SK-N-SH (cell line): ENCODE measurements at regions not wholly inside any gene's neighbourhood (a gene's known extent, or its start where the extent isn't known, plus 50 kb on each side); places are given as distances from the start of the nearest gene placed in this dataset.

Experiments used
- CTCF ChIA-PET: fragments of 300-600, 350-600 bp; formaldehyde crosslinking; extraction: SDS; loops from one replicate; lab custom pipeline; 2021; lab: Yijun Ruan, JAX
- POLR2A ChIA-PET: fragments of 350-600 bp; sonication (Branson Sonifier 250); formaldehyde crosslinking; extraction: SDS; loops from one replicate; lab custom pipeline; 2020; ENCODE audit warnings: antibody characterized with exemption, inconsistent platforms; lab: Yijun Ruan, JAX
- DNase-seq: peaks from one replicate; pipeline ENCODE4 v3.0.0; 2012
- H2AFZ ChIP-seq: fragments of 200-600 bp; sonication (generic); 2 replicates; pipeline ENCODE4 v1.8.1; 2016; ENCODE audit warnings: antibody characterized with exemption, mild to moderate bottlenecking, low read depth
- H3F3A ChIP-seq: fragments of 200-600 bp; sonication (generic); replicated peaks from 2 replicates; pipeline ENCODE3; 2016; ENCODE audit warnings: antibody characterized with exemption, mild to moderate bottlenecking; ENCODE audit not compliant: insufficient read depth
- H3K27ac ChIP-seq, 2 experiments: fragments of 200-500 bp in 1 of 2; fragments of 200-600 bp in 1 of 2; sonication (Bioruptor generic) in 1 of 2; sonication (generic), shearing (Covaris generic) in 1 of 2; 2 replicates each; pipeline versions ENCODE4 v1.5.1 to v1.6.1; 2014 to 2016; ENCODE audit warnings: low read depth in 2 of 2, inconsistent platforms in 1 of 2, low read length in 1 of 2, mild to moderate bottlenecking in 1 of 2, mixed read lengths in 1 of 2
- H3K27me3 ChIP-seq: fragments of 200-600 bp; sonication (generic), shearing (Covaris generic); 2 replicates; pipeline ENCODE4 v1.6.1; 2016; ENCODE audit warnings: mixed run types; ENCODE audit not compliant: insufficient read depth
- H3K36me3 ChIP-seq, 2 experiments: fragments of 200-500 bp in 1 of 2; fragments of 200-600 bp in 1 of 2; sonication (Bioruptor generic) in 1 of 2; sonication (generic) in 1 of 2; replicated peaks in 1 of 2; 2 replicates each; pipeline versions ENCODE3 to v1.5.1; 2014 to 2016; ENCODE audit warnings: low read length in 1 of 2, mild to moderate bottlenecking in 1 of 2; ENCODE audit not compliant: insufficient read depth in 2 of 2, control insufficient read depth in 1 of 2
- H3K4me1 ChIP-seq, 2 experiments: fragments of 200-500 bp in 1 of 2; fragments of 200-600 bp in 1 of 2; sonication (Bioruptor generic) in 1 of 2; sonication (generic), shearing (Covaris generic) in 1 of 2; 2 replicates each; pipeline versions ENCODE4 v1.5.1 to v1.6.1; 2014 to 2016; ENCODE audit warnings: low read depth in 1 of 2, low read length in 1 of 2, mixed run types in 1 of 2; ENCODE audit not compliant: insufficient read depth in 2 of 2, control insufficient read depth in 1 of 2
- H3K4me2 ChIP-seq: fragments of 200-600 bp; sonication (generic), shearing (Covaris generic); 2 replicates; pipeline ENCODE4 v1.6.1; 2017; ENCODE audit warnings: mixed run types
- H3K4me3 ChIP-seq, 2 experiments: fragments of 200-500 bp in 1 of 2; fragments of 200-600 bp in 1 of 2; sonication (Bioruptor generic) in 1 of 2; sonication (generic), shearing (Covaris generic) in 1 of 2; 2 replicates each; pipeline versions ENCODE4 v1.5.1 to v1.8.1; 2014 to 2016; ENCODE audit warnings: low read depth in 2 of 2, inconsistent platforms in 1 of 2, low read length in 1 of 2, mild to moderate bottlenecking in 1 of 2, mixed read lengths in 1 of 2, moderate library complexity in 1 of 2
- H3K79me2 ChIP-seq: fragments of 200-600 bp; sonication (generic); 2 replicates; pipeline ENCODE4 v1.8.1; 2017; ENCODE audit warnings: mild to moderate bottlenecking; ENCODE audit not compliant: insufficient read depth
- H3K9ac ChIP-seq: fragments of 200-600 bp; sonication (generic); 2 replicates; pipeline ENCODE4 v1.6.1; 2017; ENCODE audit warnings: mixed run types
- H3K9me2 ChIP-seq: fragments of 200-600 bp; sonication (generic); 2 replicates; pipeline ENCODE4 v1.6.1; 2017; ENCODE audit warnings: mixed run types
- H3K9me3 ChIP-seq: fragments of 200-600 bp; sonication (generic); 2 replicates; pipeline ENCODE4 v1.6.1; 2017; ENCODE audit warnings: mixed run types, mild to moderate bottlenecking, moderate library complexity
- H4K20me1 ChIP-seq: fragments of 200-600 bp; sonication (generic); 2 replicates; pipeline ENCODE4 v1.6.1; 2017; ENCODE audit warnings: mild to moderate bottlenecking, mixed run types; ENCODE audit not compliant: insufficient read depth
- CHD2 ChIP-seq: fragments of 150-350 bp; IDR thresholded peaks from 2 replicates; pipeline ENCODE4 v1.6.1; 2018; ENCODE audit warnings: low read length; ENCODE audit not compliant: partially characterized antibody
- ELF1 ChIP-seq: IDR thresholded peaks from 2 replicates; pipeline ENCODE4 v1.4.0; 2012
- EZH2phosphoT487 ChIP-seq: fragments of 200-600 bp; sonication (generic); IDR thresholded peaks from 2 replicates; pipeline ENCODE4 v1.6.1; 2017; ENCODE audit warnings: low read depth, mixed run types, mild to moderate bottlenecking, antibody characterized with exemption, moderate library complexity, borderline replicate concordance
- FOSL2 ChIP-seq: IDR thresholded peaks from 2 replicates; pipeline ENCODE4 v1.4.0; 2012; ENCODE audit warnings: low read depth, mild to moderate bottlenecking, moderate library complexity, borderline replicate concordance
- FOXM1 ChIP-seq: IDR thresholded peaks from 2 replicates; pipeline ENCODE4 v1.4.0; 2012; ENCODE audit warnings: low read depth, mild to moderate bottlenecking
- GABPA ChIP-seq: IDR thresholded peaks from 2 replicates; pipeline ENCODE4 v1.4.0; 2012; ENCODE audit warnings: low read depth, mild to moderate bottlenecking
- GATA2 ChIP-seq: sonication (generic); formaldehyde crosslinking; IDR thresholded peaks from 2 replicates; pipeline ENCODE4 v1.5.0; 2020; ENCODE audit warnings: mild to moderate bottlenecking, missing genetic modification reagents
- MAX ChIP-seq: IDR thresholded peaks from 2 replicates; pipeline ENCODE4 v1.4.0; 2012; ENCODE audit warnings: low read depth
- MEF2A ChIP-seq: IDR thresholded peaks from 2 replicates; pipeline ENCODE4 v1.4.0; 2012; ENCODE audit warnings: low read depth, borderline replicate concordance
- MXI1 ChIP-seq: IDR thresholded peaks from 2 replicates; pipeline ENCODE4 v1.6.1; 2012; ENCODE audit warnings: mild to moderate bottlenecking, low read depth, low read length, improper control_type of control experiment
- NFIC ChIP-seq: IDR thresholded peaks from 2 replicates; pipeline ENCODE4 v1.4.0; 2012; ENCODE audit warnings: borderline replicate concordance
- PBX3 ChIP-seq: IDR thresholded peaks from 2 replicates; pipeline ENCODE4; 2012
- POLR2AphosphoS5 ChIP-seq: IDR thresholded peaks from 2 replicates; pipeline ENCODE4 v1.6.1; 2012; ENCODE audit warnings: low read depth, low read length
- RAD21 ChIP-seq: IDR thresholded peaks from 2 replicates; pipeline ENCODE4 v1.6.1; 2012; ENCODE audit warnings: mild to moderate bottlenecking, low read length
- REST ChIP-seq: IDR thresholded peaks from 2 replicates; pipeline ENCODE4 v1.6.1; 2012; ENCODE audit warnings: mild to moderate bottlenecking, low read depth, low read length, moderate library complexity
- RFX5 ChIP-seq: IDR thresholded peaks from 2 replicates; pipeline ENCODE4 v1.6.1; 2012; ENCODE audit warnings: mild to moderate bottlenecking, improper control_type of control experiment, low read length
- RXRA ChIP-seq: IDR thresholded peaks from 2 replicates; pipeline ENCODE4 v1.4.0; 2012; ENCODE audit warnings: low read depth, mild to moderate bottlenecking, borderline replicate concordance
- SMC3 ChIP-seq: IDR thresholded peaks from 2 replicates; pipeline ENCODE4 v1.6.1; 2012; ENCODE audit warnings: low read depth, low read length, improper control_type of control experiment
- TAF1 ChIP-seq: IDR thresholded peaks from 2 replicates; pipeline ENCODE4 v1.6.1; 2012; ENCODE audit warnings: low read depth, mild to moderate bottlenecking, low read length, moderate library complexity, borderline replicate concordance
- TCF12 ChIP-seq: IDR thresholded peaks from 2 replicates; pipeline ENCODE4 v1.4.0; 2012
- TEAD4 ChIP-seq: IDR thresholded peaks from 2 replicates; pipeline ENCODE4 v1.4.0; 2012; ENCODE audit warnings: mild to moderate bottlenecking, borderline replicate concordance; ENCODE audit not compliant: insufficient read depth
- USF1 ChIP-seq: IDR thresholded peaks from 2 replicates; pipeline ENCODE4 v1.4.0; 2012; ENCODE audit warnings: low read depth, borderline replicate concordance
- USF2 ChIP-seq: fragments of 150-350 bp; IDR thresholded peaks from 2 replicates; pipeline ENCODE4 v1.6.1; 2017; ENCODE audit warnings: antibody characterized with exemption, low read length, low read depth, borderline replicate concordance
- YY1 ChIP-seq: IDR thresholded peaks from 2 replicates; pipeline ENCODE4 v1.4.0; 2012; ENCODE audit warnings: low read depth, mild to moderate bottlenecking
- WGBS: methylation state at CpG from one replicate; pipeline ENCODE4 v1.1.6; 2017; ENCODE audit warnings: low lambda C conversion rate; 5-methylcytosine and 5-hydroxymethylcytosine counted together

GRCh38 chr11:26909991-26910591 is 83.8 kb upstream of the FIBIN start:
- ChIA-PET CTCF (no interaction called here), POLR2A (no interaction called here)
- Histone ChIP-seq H4K20me1 (no peaks in the 10 kb centered on the region), H3K27me3 (no peaks in the 10 kb centered on the region), H3K27ac (no peak overlapping the region), H3K9me3 (no peaks in the 10 kb centered on the region), H3K9ac (no peak overlapping the region), H3F3A (no peaks in the 10 kb centered on the region), H3K4me2 (no peak overlapping the region), H2AFZ (no peak overlapping the region), H3K79me2 (no peaks in the 10 kb centered on the region), H3K36me3 (no peaks in the 10 kb centered on the region), H3K4me1 (peaks cover 2 to 5% of the 10 kb centered on the region in 2 experiments; a peak in 3 of 4 replicates), H3K9me2 (no peaks in the 10 kb centered on the region), H3K4me3 (no peak overlapping the region)
- no peak for TF ChIP-seq MEF2A
- no peak for TF ChIP-seq POLR2AphosphoS5
- no peak for TF ChIP-seq NFIC
- no peak for TF ChIP-seq CHD2
- TF ChIP-seq GABPA, result no peak
- TF ChIP-seq TEAD4, result no peak
- TF ChIP-seq RFX5, result no peak
- no peak for TF ChIP-seq PBX3
- TF ChIP-seq TAF1, result no peak
- TF ChIP-seq EZH2phosphoT487, result no peak
- WGBS, result 81% methylated on average over 6 of the region's 6 CpGs
- no peak for DNase-seq

GRCh38 chr11:26914968-26915367 is 78.9 kb upstream of the FIBIN start:
- WGBS, result 71% methylated on average over 6 of the region's 6 CpGs
- no peak overlapping the region for H3K4me3 ChIP-seq
- H4K20me1 ChIP-seq, result no peaks in the 10 kb centered on the region
- H3K9me2 ChIP-seq, result no peaks in the 10 kb centered on the region
- ChIA-PET CTCF (no interaction called here), POLR2A (no interaction called here)
- no peak overlapping the region for H3K9ac ChIP-seq
- no peaks in the 10 kb centered on the region for H3K36me3 ChIP-seq
- H3K27me3 ChIP-seq, result no peaks in the 10 kb centered on the region
- no peak overlapping the region for H3K4me2 ChIP-seq
- no peaks in the 10 kb centered on the region for H3K79me2 ChIP-seq
- no peak for DNase-seq
- no peak overlapping the region for H2AFZ ChIP-seq
- no peaks in the 10 kb centered on the region for H3K4me1 ChIP-seq
- H3K27ac ChIP-seq, result no peak overlapping the region
- H3K9me3 ChIP-seq, result no peaks in the 10 kb centered on the region
- H3F3A ChIP-seq, result no peaks in the 10 kb centered on the region
- no peak for TF ChIP-seq YY1
- TF ChIP-seq TEAD4, result no peak
- no peak for TF ChIP-seq RAD21
- TF ChIP-seq USF1, result no peak
- no peak for TF ChIP-seq SMC3
- no peak for TF ChIP-seq ELF1
- no peak for TF ChIP-seq FOXM1
- TF ChIP-seq REST, result no peak
- no peak for TF ChIP-seq MXI1
- TF ChIP-seq FOSL2, result no peak
- TF ChIP-seq GATA2 (CRISPR knock-in tag), result no peak
- no peak for TF ChIP-seq RXRA
- no peak for TF ChIP-seq USF2
- no peak for TF ChIP-seq GABPA
- no peak for TF ChIP-seq MEF2A
- no peak for TF ChIP-seq TCF12
- no peak for TF ChIP-seq MAX
- no peak for TF ChIP-seq TAF1
- TF ChIP-seq NFIC, result no peak
